ENCODE measurements at regions not wholly inside any gene's neighbourhood (a gene's known extent, or its start where the extent isn't known, plus 50 kb on each side); places are given as distances from the start of the nearest gene placed in this dataset.

- ATAC-seq, result no peak
- TF ChIP-seq CTCF (IDR thresholded peaks at IDR 0.05), result no peak
- Histone ChIP-seq H3K4me1 (no peaks in the 10 kb centered on the region), H3K27ac (no peak overlapping the region), H3K36me3 (no peaks in the 10 kb centered on the region), H3K27me3 (no peaks in the 10 kb centered on the region), H3K9me3 (no peaks in the 10 kb centered on the region), H3K4me3 (no peak overlapping the region)
- intact Hi-C loops (cut with DNase I), result no loop called here
- DNase-seq, result no peak
These were observed 833.5 kb upstream of the ADGRL3 start for GRCh38 chr4:60366661-60367060.

- DNase-seq (no peak), ATAC-seq (no peak)
- no peaks in the 10 kb centered on the region for H3K27me3 ChIP-seq
- H3K9me3 ChIP-seq, result no peaks in the 10 kb centered on the region
- no peak overlapping the region for H3K4me3 ChIP-seq
- TF ChIP-seq CTCF (IDR thresholded peaks at IDR 0.05), result no peak
- H3K27ac ChIP-seq, result no peak overlapping the region
- no peaks in the 10 kb centered on the region for H3K4me1 ChIP-seq
- H3K36me3 ChIP-seq, result no peaks in the 10 kb centered on the region
- intact Hi-C loops (cut with DNase I), result no loop called here
These were observed 831.1 kb upstream of the ADGRL3 start for GRCh38 chr4:60368986-60369385.

GRCh38 chr4:60378010-60378409 is 822.1 kb upstream of the ADGRL3 start:
- no peak overlapping the region for H3K27ac ChIP-seq
- no peaks in the 10 kb centered on the region for H3K36me3 ChIP-seq
- intact Hi-C loops (cut with DNase I), result no loop called here
- DNase-seq (no peak), ATAC-seq (no peak)
- no peak overlapping the region for H3K4me3 ChIP-seq
- H3K4me1 ChIP-seq, result no peaks in the 10 kb centered on the region
- no peaks in the 10 kb centered on the region for H3K27me3 ChIP-seq
- H3K9me3 ChIP-seq, result no peaks in the 10 kb centered on the region
- TF ChIP-seq CTCF (IDR thresholded peaks at IDR 0.05), result no peak

GRCh38 chr4:60384516-60384915 is 815.6 kb upstream of the ADGRL3 start:
- no peaks in the 10 kb centered on the region for H3K36me3 ChIP-seq
- no peak overlapping the region for H3K27ac ChIP-seq
- no peak overlapping the region for H3K4me3 ChIP-seq
- H3K4me1 ChIP-seq, result no peaks in the 10 kb centered on the region
- intact Hi-C loops (cut with DNase I), result no loop called here
- ATAC-seq (no peak), DNase-seq (no peak)
- no peaks in the 10 kb centered on the region for H3K9me3 ChIP-seq
- TF ChIP-seq CTCF (IDR thresholded peaks at IDR 0.05), result no peak
- no peaks in the 10 kb centered on the region for H3K27me3 ChIP-seq

- ATAC-seq (no peak), DNase-seq (no peak)
- Histone ChIP-seq H3K27ac (no peak overlapping the region), H3K27me3 (no peaks in the 10 kb centered on the region), H3K4me3 (no peak overlapping the region), H3K9me3 (no peaks in the 10 kb centered on the region), H3K36me3 (no peaks in the 10 kb centered on the region), H3K4me1 (no peaks in the 10 kb centered on the region)
- intact Hi-C loops (cut with DNase I), result no loop called here
- no peak for TF ChIP-seq CTCF (IDR thresholded peaks at IDR 0.05)
These were observed 810.5 kb upstream of the ADGRL3 start for GRCh38 chr4:60389633-60390032.

- intact Hi-C loops (cut with DNase I), result no loop called here
- no peak for ATAC-seq
- DNase-seq, result no peak
These were observed 803.6 kb upstream of the ADGRL3 start for GRCh38 chr4:60396341-60397049.

More at GRCh38 chr4:60396341-60397049, 803.6 kb upstream of the ADGRL3 start:
- Histone ChIP-seq H3K9me3 (no peaks in the 10 kb centered on the region), H3K4me1 (no peaks in the 10 kb centered on the region), H3K36me3 (no peaks in the 10 kb centered on the region), H3K4me3 (no peak overlapping the region), H3K27me3 (no peaks in the 10 kb centered on the region), H3K27ac (no peak overlapping the region)
- no peak for TF ChIP-seq CTCF (IDR thresholded peaks at IDR 0.05)
